Activated effector memory CD4-positive, alpha-beta T cell treated with Interleukin-2 at 50 U/mL for 16 hours (primary cell): ENCODE measurements at regions not wholly inside any gene's neighbourhood (a gene's known extent, or its start where the extent isn't known, plus 50 kb on each side); places are given as distances from the start of the nearest gene placed in this dataset.
A peak's percentile ranks its signal among the peaks of the same experiment; 100 is the strongest.

Source experiments
- DNase-seq: peaks from one replicate; pipeline ENCODE4 v3.0.0-alpha.2; 2020

GRCh38 chr14:22088614-22089342 is 415.2 kb upstream of the OR4E1 start:
- DNase-seq = no peak

- no peak for DNase-seq
Observed at GRCh38 chr14:22086131-22086530, 412.5 kb upstream of the OR4E1 start.

- DNase-seq = no peak
Observed at GRCh38 chr14:22084393-22085281, 411.0 kb upstream of the OR4E1 start.

GRCh38 chr14:22081337-22081736 is 407.7 kb upstream of the OR4E1 start:
- no peak for DNase-seq

GRCh38 chr14:22079766-22080165 is 406.1 kb upstream of the OR4E1 start:
- DNase-seq = no peak

GRCh38 chr14:22073801-22074200 is 400.2 kb upstream of the OR4E1 start:
- no peak for DNase-seq

GRCh38 chr14:22071006-22071405 is 397.4 kb upstream of the OR4E1 start:
- DNase-seq = peak; percentile 37

- peak; percentile 38 for DNase-seq
Observed at GRCh38 chr14:22070119-22070982, 396.7 kb upstream of the OR4E1 start.

- DNase-seq = no peak
Observed at GRCh38 chr14:22065347-22065746, 391.7 kb upstream of the OR4E1 start.

- no peak for DNase-seq
Observed at GRCh38 chr14:22059201-22059600, 385.6 kb upstream of the OR4E1 start.

- DNase-seq = no peak
Observed at GRCh38 chr14:22052795-22053194, 379.2 kb upstream of the OR4E1 start.

GRCh38 chr14:22047115-22047514 is 373.5 kb upstream of the OR4E1 start:
- DNase-seq = no peak

GRCh38 chr14:22046063-22046462 is 372.4 kb upstream of the OR4E1 start:
- DNase-seq = no peak

GRCh38 chr14:22044193-22044592 is 370.6 kb upstream of the OR4E1 start:
- DNase-seq = no peak

- DNase-seq = no peak
Observed at GRCh38 chr14:22040781-22041125, 367.1 kb upstream of the OR4E1 start.

- DNase-seq = peak; percentile 16
Observed at GRCh38 chr14:22039938-22040780, 366.5 kb upstream of the OR4E1 start.

- no peak for DNase-seq
Observed at GRCh38 chr14:22036541-22037239, 363.1 kb upstream of the OR4E1 start.

GRCh38 chr14:22026527-22026926 is 352.9 kb upstream of the OR4E1 start:
- no peak for DNase-seq

- no peak for DNase-seq
Observed at GRCh38 chr14:22025879-22026278, 352.3 kb upstream of the OR4E1 start.

GRCh38 chr14:22024137-22024536 is 350.5 kb upstream of the OR4E1 start:
- DNase-seq = no peak

GRCh38 chr14:22018890-22019289 is 345.3 kb upstream of the OR4E1 start:
- no peak for DNase-seq

GRCh38 chr14:22012452-22012851 is 338.8 kb upstream of the OR4E1 start:
- no peak for DNase-seq
